Peyer's patch (tissue), 4 donors: ENCODE measurements at regions not wholly inside any gene's neighbourhood (a gene's known extent, or its start where the extent isn't known, plus 50 kb on each side); places are given as distances from the start of the nearest gene placed in this dataset.

Experiments
- DNase-seq, 3 donors: peaks; one replicate each; pipeline ENCODE4 v3.0.0-alpha.2; 2017 to 2019
- H3K27ac ChIP-seq, 4 donors: fragments of 200-600 bp; sonication (generic); one replicate each; pipeline ENCODE4 v1.5.1; 2016 to 2019
- H3K27me3 ChIP-seq, 2 donors: fragments of 200-600 bp; sonication (generic); one replicate each; pipeline ENCODE4 v1.5.1; 2019
- H3K36me3 ChIP-seq, 3 donors: fragments of 200-600 bp; sonication (generic); one replicate each; pipeline ENCODE4 v1.5.1; 2016 to 2019
- H3K4me1 ChIP-seq, 4 donors: fragments of 200-600 bp; sonication (generic); one replicate each; pipeline ENCODE4 v1.5.1; 2016 to 2019
- H3K4me3 ChIP-seq, 4 donors: fragments of 200-600 bp; sonication (generic); 1 replicate in 3 of 4; 2 replicates in 1 of 4; pipeline ENCODE4 v1.5.1; 2016 to 2019; ENCODE audit warnings: mild to moderate bottlenecking in 1 of 4
- H3K9me3 ChIP-seq, 4 donors: fragments of 200-600 bp; sonication (generic); one replicate each; pipeline ENCODE4 v1.5.1; 2016 to 2019; ENCODE audit warnings: mild to moderate bottlenecking in 1 of 4
- CTCF ChIP-seq, 6 experiments: fragments of 450-650 bp in 4 of 6; fragments of 200-600 bp in 2 of 6; sonication (generic) in 1 of 6; IDR thresholded peaks; one replicate each; pipeline ENCODE4 v1.5.1; 2017 to 2019; ENCODE audit warnings: antibody characterized with exemption in 6 of 6, mild to moderate bottlenecking in 3 of 6, moderate library complexity in 1 of 6
- POLR2A ChIP-seq, 2 donors: fragments of 450-650 bp; IDR thresholded peaks; one replicate each; pipeline ENCODE4 v1.5.1; 2017; ENCODE audit warnings: antibody characterized with exemption in 2 of 2, mild to moderate bottlenecking in 2 of 2, moderate library complexity in 2 of 2

GRCh38 chr9:80185112-80185738 is 613.5 kb downstream of the TLE4 start:
- TF ChIP-seq CTCF (IDR thresholded peaks at IDR 0.05) (no peak), POLR2A (IDR thresholded peaks at IDR 0.05) (no peak)
- peak in 1 of 3 donors; percentile 41 for DNase-seq
- Histone ChIP-seq H3K36me3 (no peaks in the 10 kb centered on the region), H3K9me3 (no peaks in the 10 kb centered on the region), H3K27me3 (no peaks in the 10 kb centered on the region), H3K27ac (no peak overlapping the region), H3K4me1 (no peaks in the 10 kb centered on the region), H3K4me3 (no peak overlapping the region)

DNA sequence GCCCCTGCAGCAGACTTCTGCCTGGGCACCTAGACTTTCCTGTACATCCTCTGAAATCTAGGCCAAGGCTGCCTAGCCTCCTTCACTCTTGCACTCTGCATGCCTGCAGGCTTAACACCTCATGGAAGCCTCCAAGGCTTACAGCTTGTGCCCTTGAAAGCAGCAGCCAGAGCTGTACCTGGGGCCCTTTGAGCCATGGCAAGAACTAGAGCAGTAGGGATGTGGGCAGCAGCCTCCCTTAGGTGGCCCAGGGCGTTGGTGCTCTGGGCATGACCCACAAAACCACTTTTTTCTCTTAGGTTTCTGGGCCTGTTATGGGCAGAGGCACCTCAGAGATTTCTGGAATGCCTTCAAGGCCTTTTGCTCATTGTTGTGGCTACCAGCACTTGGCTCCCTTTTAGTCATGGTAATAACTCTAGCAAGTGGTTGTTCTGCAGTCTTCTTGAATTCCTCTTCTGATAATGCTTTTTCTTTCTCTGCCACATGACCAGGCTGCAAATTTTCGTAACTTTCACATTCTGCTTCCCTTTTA is 606.2 kb downstream of the TLE4 start:
- no peaks in the 10 kb centered on the region for H3K9me3 ChIP-seq
- H3K36me3 ChIP-seq, result no peaks in the 10 kb centered on the region
- H3K4me3 ChIP-seq, result no peak overlapping the region
- H3K27me3 ChIP-seq, result no peaks in the 10 kb centered on the region
- no peak for DNase-seq
- no peaks in the 10 kb centered on the region for H3K4me1 ChIP-seq
- TF ChIP-seq POLR2A (IDR thresholded peaks at IDR 0.05), result no peak
- no peak for TF ChIP-seq CTCF (IDR thresholded peaks at IDR 0.05)
- H3K27ac ChIP-seq, result no peak overlapping the region

GRCh38 chr9:80175286-80176150 is 603.8 kb downstream of the TLE4 start:
- TF ChIP-seq POLR2A (IDR thresholded peaks at IDR 0.05), result no peak
- TF ChIP-seq CTCF (IDR thresholded peaks at IDR 0.05), result peak; percentile 25 to 76 (median 58)
- no peaks in the 10 kb centered on the region for H3K4me1 ChIP-seq
- DNase-seq, result peak in 1 of 3 donors; percentile 62
- H3K36me3 ChIP-seq, result no peaks in the 10 kb centered on the region
- no peak overlapping the region for H3K4me3 ChIP-seq
- H3K27ac ChIP-seq, result no peak overlapping the region
- no peaks in the 10 kb centered on the region for H3K27me3 ChIP-seq
- no peaks in the 10 kb centered on the region for H3K9me3 ChIP-seq

GRCh38 chr9:80163889-80164288 is 592.1 kb downstream of the TLE4 start:
- Histone ChIP-seq H3K4me1 (no peaks in the 10 kb centered on the region), H3K27me3 (no peaks in the 10 kb centered on the region), H3K36me3 (no peaks in the 10 kb centered on the region), H3K27ac (no peak overlapping the region), H3K9me3 (no peaks in the 10 kb centered on the region), H3K4me3 (no peak overlapping the region)
- TF ChIP-seq POLR2A (IDR thresholded peaks at IDR 0.05) (no peak), CTCF (IDR thresholded peaks at IDR 0.05) (no peak)
- peak in 2 of 3 donors; percentile 61 to 71 for DNase-seq

DNA sequence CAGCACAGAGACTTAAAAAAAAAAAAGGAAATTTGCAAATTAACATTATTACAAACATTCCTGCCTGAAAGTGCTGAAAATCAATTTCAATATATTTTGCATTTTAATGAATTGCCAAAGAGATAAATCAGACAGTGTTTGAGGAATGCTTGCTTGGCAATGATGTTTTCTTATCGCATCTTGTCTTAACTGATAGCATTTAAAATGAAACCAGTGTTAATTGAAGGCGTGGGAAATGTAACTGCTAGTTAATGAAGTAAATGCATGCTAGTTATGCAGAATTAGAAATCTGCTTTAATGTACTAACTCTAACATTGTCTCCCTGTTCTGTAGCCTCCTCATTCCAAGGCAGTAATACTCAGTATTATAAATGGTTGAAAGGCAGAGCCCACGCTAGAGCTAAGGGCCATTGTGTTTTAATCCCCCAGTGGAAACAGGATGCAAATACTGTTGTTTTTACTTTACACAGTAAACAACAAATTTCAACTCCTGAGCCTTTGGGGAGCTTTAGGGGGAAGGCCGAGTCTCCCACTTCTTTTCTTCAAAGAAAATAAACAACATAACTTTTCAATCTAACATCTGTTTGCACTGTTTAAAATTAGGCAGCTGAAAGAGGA is 586.9 kb downstream of the TLE4 start:
- Histone ChIP-seq H3K27ac (no peak overlapping the region), H3K36me3 (no peaks in the 10 kb centered on the region), H3K4me3 (no peak overlapping the region), H3K9me3 (no peaks in the 10 kb centered on the region), H3K27me3 (no peaks in the 10 kb centered on the region), H3K4me1 (no peaks in the 10 kb centered on the region)
- TF ChIP-seq POLR2A (IDR thresholded peaks at IDR 0.05) (no peak), CTCF (IDR thresholded peaks at IDR 0.05) (no peak)
- no peak for DNase-seq
